ENCODE measurements at regions not wholly inside any gene's neighbourhood (a gene's known extent, or its start where the extent isn't known, plus 50 kb on each side); places are given as distances from the start of the nearest gene placed in this dataset.
"Not testable (repeated sequence)": the region's sequence is repeated elsewhere in the genome, so short reads cannot be mapped to it uniquely, and the experiment has no call there.

- DNase-seq = no peak
Observed at GRCh38 chr9:31590091-31590490, 794.4 kb upstream of the ACO1 start.

GRCh38 chr9:31597086-31597485 is 787.4 kb upstream of the ACO1 start:
- not testable (repeated sequence) for DNase-seq

- DNase-seq = no peak
Observed at GRCh38 chr9:31597977-31598376, 786.5 kb upstream of the ACO1 start.

- no peak for DNase-seq
Observed at GRCh38 chr9:31601666-31602065, 782.8 kb upstream of the ACO1 start.

- DNase-seq = no peak
Observed at GRCh38 chr9:31604531-31604930, 779.9 kb upstream of the ACO1 start.

GRCh38 chr9:31605164-31605563 is 779.3 kb upstream of the ACO1 start:
- no peak for DNase-seq

- DNase-seq = no peak
Observed at GRCh38 chr9:31606678-31607077, 777.8 kb upstream of the ACO1 start.

- no peak for DNase-seq
Observed at GRCh38 chr9:31608416-31608815, 776.0 kb upstream of the ACO1 start.

- no peak for DNase-seq
Observed at GRCh38 chr9:31608881-31609280, 775.6 kb upstream of the ACO1 start.

- no peak for DNase-seq
Observed at GRCh38 chr9:31612336-31613030, 772.0 kb upstream of the ACO1 start.

GRCh38 chr9:31615966-31616365 is 768.5 kb upstream of the ACO1 start:
- DNase-seq = no peak

GRCh38 chr9:31623511-31623910 is 760.9 kb upstream of the ACO1 start:
- DNase-seq = no peak

GRCh38 chr9:31629292-31629691 is 755.2 kb upstream of the ACO1 start:
- no peak for DNase-seq

GRCh38 chr9:31637265-31637664 is 747.2 kb upstream of the ACO1 start:
- no peak for DNase-seq

- no peak for DNase-seq
Observed at GRCh38 chr9:31637861-31638260, 746.6 kb upstream of the ACO1 start.

- DNase-seq = no peak
Observed at GRCh38 chr9:31639451-31639850, 745.0 kb upstream of the ACO1 start.

GRCh38 chr9:31669311-31669710 is 715.1 kb upstream of the ACO1 start:
- DNase-seq = no peak

GRCh38 chr9:31671011-31671410 is 713.4 kb upstream of the ACO1 start:
- DNase-seq = no peak

GRCh38 chr9:31674264-31674663 is 710.2 kb upstream of the ACO1 start:
- no peak for DNase-seq

GRCh38 chr9:31677415-31677814 is 707.0 kb upstream of the ACO1 start:
- DNase-seq = no peak

GRCh38 chr9:31677877-31678276 is 706.6 kb upstream of the ACO1 start:
- no peak for DNase-seq

GRCh38 chr9:31683116-31683515 is 701.3 kb upstream of the ACO1 start:
- no peak for DNase-seq

GRCh38 chr9:31697956-31698355 is 686.5 kb upstream of the ACO1 start:
- DNase-seq = no peak

- no peak for DNase-seq
Observed at GRCh38 chr9:31699836-31700235, 684.6 kb upstream of the ACO1 start.

- no peak for DNase-seq
Observed at GRCh38 chr9:31700252-31701045, 684.0 kb upstream of the ACO1 start.
